CD14-positive monocyte (primary cell): ENCODE measurements at regions not wholly inside any gene's neighbourhood (a gene's known extent, or its start where the extent isn't known, plus 50 kb on each side); places are given as distances from the start of the nearest gene placed in this dataset.

Source experiments
- DNase-seq, 3 donors: peaks; one replicate each; pipeline ENCODE4 v3.0.0-alpha.2; 2011 to 2022
- H2AFZ ChIP-seq: 2 replicates; pipeline ENCODE4 v1.6.0; 2012; ENCODE audit warnings: mild to moderate bottlenecking, low read depth, low read length, inconsistent platforms; ENCODE audit not compliant: insufficient read depth, poor library complexity, severe bottlenecking
- H3K27ac ChIP-seq, 2 donors: 1 replicate in 1 of 2; 2 replicates in 1 of 2; pipeline ENCODE4 v1.5.1; 2012 to 2013; ENCODE audit warnings: low read length in 2 of 2, control low read depth in 1 of 2, inconsistent platforms in 1 of 2, low read depth in 1 of 2, mild to moderate bottlenecking in 1 of 2
- H3K27me3 ChIP-seq, 2 donors: one replicate each; pipeline versions ENCODE4 v1.6.0 to v1.6.1; 2011 to 2013; ENCODE audit warnings: low read length in 2 of 2; ENCODE audit not compliant: control insufficient read depth in 2 of 2, insufficient read depth in 2 of 2
- H3K36me3 ChIP-seq, 2 donors: replicated peaks in 1 of 2; 1 replicate in 1 of 2; 2 replicates in 1 of 2; pipeline versions ENCODE4 v1.5.1 to v1.6.1; 2012 to 2013; ENCODE audit warnings: low read length in 2 of 2, control low read depth in 1 of 2, inconsistent platforms in 1 of 2, mild to moderate bottlenecking in 1 of 2; ENCODE audit not compliant: insufficient read depth in 2 of 2, control insufficient read depth in 1 of 2
- H3K4me1 ChIP-seq, 2 donors: 1 replicate in 1 of 2; 2 replicates in 1 of 2; pipeline versions ENCODE4 v1.5.1 to v1.6.1; 2012 to 2013; ENCODE audit warnings: low read length in 2 of 2, control low read depth in 1 of 2, inconsistent platforms in 1 of 2, mild to moderate bottlenecking in 1 of 2, moderate library complexity in 1 of 2; ENCODE audit not compliant: insufficient read depth in 2 of 2, control insufficient read depth in 1 of 2
- H3K4me2 ChIP-seq: replicated peaks from 2 replicates; pipeline ENCODE3; 2012; ENCODE audit warnings: low read length, moderate library complexity, mild to moderate bottlenecking; ENCODE audit not compliant: poor library complexity, severe bottlenecking; ENCODE audit errors: extremely low read depth
- H3K4me3 ChIP-seq, 3 experiments: fragments of 200-600 bp in 1 of 3; sonication (generic) in 1 of 3; replicated peaks in 1 of 3; 1 replicate in 2 of 3; 2 replicates in 1 of 3; pipeline ENCODE4 v1.5.1; 2011 to 2013; ENCODE audit warnings: low read length in 3 of 3, mild to moderate bottlenecking in 3 of 3, control low read depth in 2 of 3, low read depth in 2 of 3, inconsistent platforms in 1 of 3, moderate library complexity in 1 of 3
- H3K79me2 ChIP-seq: 2 replicates; pipeline ENCODE4 v1.6.0; 2012; ENCODE audit warnings: mild to moderate bottlenecking, control low read depth, inconsistent platforms, low read length, moderate library complexity; ENCODE audit not compliant: insufficient read depth
- H3K9ac ChIP-seq: 2 replicates; pipeline ENCODE4 v1.6.0; 2017; ENCODE audit warnings: low read length, mild to moderate bottlenecking; ENCODE audit not compliant: insufficient read depth, poor library complexity, severe bottlenecking
- H3K9me3 ChIP-seq, 2 donors: replicated peaks in 1 of 2; 1 replicate in 1 of 2; 2 replicates in 1 of 2; pipeline versions ENCODE4 v1.5.1 to v1.6.1; 2012 to 2013; ENCODE audit warnings: low read length in 2 of 2, control low read depth in 1 of 2; ENCODE audit not compliant: control insufficient read depth in 1 of 2, insufficient read depth in 1 of 2
- H4K20me1 ChIP-seq: 2 replicates; pipeline ENCODE4 v1.6.0; 2012; ENCODE audit warnings: mild to moderate bottlenecking, low read length, control low read depth, moderate library complexity; ENCODE audit not compliant: insufficient read depth
- H3K27ac Mint-ChIP-seq, 7 donors: one replicate each; pipeline ENCODE4 v1.8.0; 2020; ENCODE audit warnings: mild to moderate bottlenecking in 7 of 7, mixed read lengths in 7 of 7, moderate library complexity in 6 of 7, inconsistent platforms in 2 of 7
- H3K27me3 Mint-ChIP-seq, 3 donors: one replicate each; pipeline ENCODE4 v1.8.0; 2021 to 2022; ENCODE audit warnings: low read depth in 3 of 3, mild to moderate bottlenecking in 3 of 3, mixed read lengths in 3 of 3, moderate library complexity in 3 of 3, inconsistent platforms in 1 of 3
- H3K36me3 Mint-ChIP-seq, 2 donors: one replicate each; pipeline ENCODE4 v1.8.0; 2020; ENCODE audit warnings: mixed read lengths in 2 of 2, inconsistent platforms in 1 of 2, mild to moderate bottlenecking in 1 of 2
- H3K4me1 Mint-ChIP-seq: one replicate; pipeline ENCODE4 v1.8.0; 2020; ENCODE audit warnings: mild to moderate bottlenecking, mixed read lengths
- H3K4me3 Mint-ChIP-seq, 2 donors: one replicate each; pipeline ENCODE4 v1.8.0; 2020; ENCODE audit warnings: mild to moderate bottlenecking in 2 of 2, mixed read lengths in 2 of 2, moderate library complexity in 1 of 2
- H3K9me3 Mint-ChIP-seq, 7 donors: one replicate each; pipeline ENCODE4 v1.8.0; 2020 to 2022; ENCODE audit warnings: mixed read lengths in 7 of 7, mild to moderate bottlenecking in 6 of 7, moderate library complexity in 6 of 7, inconsistent platforms in 2 of 7
- WGBS: methylation state at CpG from one replicate; pipeline ENCODE4 v1.1.5; 2013; ENCODE audit warnings: missing lambda C conversion rate; ENCODE audit not compliant: insufficient coverage; 5-methylcytosine and 5-hydroxymethylcytosine counted together
- intact Hi-C, 2 donors: fragments of 100-400 bp; cut with micrococcal nuclease; formaldehyde crosslinking; loops; one replicate each; pipeline versions ENCODE4 v1.15.0 to v1.15.1; 2023
- TF ChIP-seq, protein P1 (sequence below): fragments of 200-600 bp; IDR thresholded peaks from one replicate; pipeline ENCODE4 v1.8.0; 2022; ENCODE audit warnings: antibody characterized with exemption, mild to moderate bottlenecking

DNA sequence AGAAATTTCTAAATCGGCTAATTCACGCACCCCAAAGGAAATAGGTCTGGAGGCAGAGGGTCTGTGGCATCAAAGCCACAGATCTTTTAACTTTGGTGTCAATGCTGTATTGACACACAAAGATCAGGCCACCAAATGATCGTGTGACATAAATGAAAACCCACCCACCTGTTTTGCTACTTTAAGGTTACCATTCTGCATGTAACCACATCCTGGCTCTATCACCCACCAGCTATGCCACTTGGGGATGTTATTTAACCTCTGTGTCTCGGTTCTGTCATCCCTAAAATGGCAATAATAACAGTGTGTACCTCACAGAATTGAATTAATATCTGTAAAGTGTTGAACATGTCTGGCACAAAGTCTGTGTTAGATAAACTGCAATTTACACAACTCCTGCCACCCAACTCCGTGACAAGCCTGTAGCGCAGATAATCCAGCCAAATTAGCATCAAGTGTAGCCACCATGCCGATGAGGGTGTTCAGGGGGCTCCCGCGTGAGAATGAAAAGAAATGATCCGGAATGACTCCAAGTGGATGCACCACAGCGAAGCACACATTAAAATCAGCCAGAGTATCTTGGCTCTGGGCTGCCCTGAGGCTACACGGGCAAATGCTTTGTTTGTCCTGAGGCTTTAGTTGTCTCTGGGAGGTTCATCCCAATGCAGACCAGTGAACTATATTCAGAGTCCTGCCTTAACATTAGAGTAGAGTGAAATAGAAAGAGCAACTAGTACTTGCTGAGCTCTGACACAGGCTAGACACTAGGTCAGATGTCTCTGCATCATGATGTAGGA, 158.4 kb upstream of the NEBL start:
- Mint-ChIP-seq H3K9me3 (peaks cover 2 to 22% (median 8%) of the 10 kb centered on the region in 7 donors), H3K4me3 (no peak overlapping the region), H3K27ac (no peak overlapping the region), H3K27me3 (peaks cover 0 to 4% (median 0%) of the 10 kb centered on the region in 3 donors), H3K36me3 (no peaks in the 10 kb centered on the region), H3K4me1 (no peaks in the 10 kb centered on the region)
- 94% methylated on average over 7 of the region's 12 CpGs for WGBS
- Histone ChIP-seq H4K20me1 (no peaks in the 10 kb centered on the region), H3K27ac (no peak overlapping the region), H3K27me3 (no peaks in the 10 kb centered on the region), H3K4me1 (no peaks in the 10 kb centered on the region), H3K36me3 (no peaks in the 10 kb centered on the region), H2AFZ (no peak overlapping the region), H3K4me3 (no peak overlapping the region), H3K9ac (no peak overlapping the region), H3K79me2 (no peaks in the 10 kb centered on the region), H3K4me2 (no peak overlapping the region), H3K9me3 (peaks cover 0 to 11% of the 10 kb centered on the region in 2 donors)
- no peak for DNase-seq
- intact Hi-C loops: no loop called here
- TF ChIP-seq, protein P1, sequence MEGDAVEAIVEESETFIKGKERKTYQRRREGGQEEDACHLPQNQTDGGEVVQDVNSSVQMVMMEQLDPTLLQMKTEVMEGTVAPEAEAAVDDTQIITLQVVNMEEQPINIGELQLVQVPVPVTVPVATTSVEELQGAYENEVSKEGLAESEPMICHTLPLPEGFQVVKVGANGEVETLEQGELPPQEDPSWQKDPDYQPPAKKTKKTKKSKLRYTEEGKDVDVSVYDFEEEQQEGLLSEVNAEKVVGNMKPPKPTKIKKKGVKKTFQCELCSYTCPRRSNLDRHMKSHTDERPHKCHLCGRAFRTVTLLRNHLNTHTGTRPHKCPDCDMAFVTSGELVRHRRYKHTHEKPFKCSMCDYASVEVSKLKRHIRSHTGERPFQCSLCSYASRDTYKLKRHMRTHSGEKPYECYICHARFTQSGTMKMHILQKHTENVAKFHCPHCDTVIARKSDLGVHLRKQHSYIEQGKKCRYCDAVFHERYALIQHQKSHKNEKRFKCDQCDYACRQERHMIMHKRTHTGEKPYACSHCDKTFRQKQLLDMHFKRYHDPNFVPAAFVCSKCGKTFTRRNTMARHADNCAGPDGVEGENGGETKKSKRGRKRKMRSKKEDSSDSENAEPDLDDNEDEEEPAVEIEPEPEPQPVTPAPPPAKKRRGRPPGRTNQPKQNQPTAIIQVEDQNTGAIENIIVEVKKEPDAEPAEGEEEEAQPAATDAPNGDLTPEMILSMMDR: no peak

DNA sequence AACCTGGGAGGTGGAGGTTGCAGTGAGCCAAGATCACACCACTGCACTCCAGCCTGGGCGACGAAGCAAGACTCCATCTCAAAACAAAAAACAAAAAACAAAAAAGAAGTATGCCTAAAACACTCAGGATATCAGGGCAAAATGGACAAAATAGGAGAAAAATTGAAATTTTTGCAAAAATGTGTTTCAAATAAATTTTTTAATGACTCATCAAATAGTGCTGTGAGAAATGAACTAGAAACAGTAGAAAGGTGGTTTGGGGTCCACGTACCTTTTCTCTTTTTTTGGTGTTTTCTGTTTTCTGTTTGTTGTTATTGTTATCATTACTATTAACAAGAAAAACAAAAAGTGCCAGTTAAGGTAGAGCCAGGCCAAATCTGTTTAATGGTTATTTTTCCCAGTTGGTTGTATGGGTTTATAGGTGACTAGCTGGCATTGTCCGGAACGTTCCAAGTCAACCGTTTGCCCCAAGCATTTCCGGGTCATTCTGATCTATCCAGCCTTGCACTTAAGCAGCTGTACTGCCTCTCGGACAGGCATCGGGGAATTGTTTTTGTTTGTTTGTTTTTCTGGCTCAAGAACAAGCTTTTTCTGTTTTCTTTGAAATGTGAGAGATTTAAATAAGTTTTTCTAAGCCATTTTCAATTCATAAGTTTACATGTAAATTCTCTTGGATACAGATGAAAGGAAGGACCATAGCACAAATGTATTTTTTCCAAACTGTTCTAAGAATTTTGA, 157.0 kb upstream of the NEBL start:
- no peaks in the 10 kb centered on the region for H3K36me3 Mint-ChIP-seq
- H3K9me3 Mint-ChIP-seq: peaks cover 4 to 20% (median 8%) of the 10 kb centered on the region in 7 donors
- WGBS: 100% methylated on average over 1 of the region's 9 CpGs
- TF ChIP-seq, protein P1: no peak
- no peaks in the 10 kb centered on the region for H3K27me3 ChIP-seq
- H3K4me1 Mint-ChIP-seq: no peaks in the 10 kb centered on the region
- peaks cover 0 to 10% of the 10 kb centered on the region in 2 donors for H3K9me3 ChIP-seq
- no peaks in the 10 kb centered on the region for H3K36me3 ChIP-seq
- DNase-seq: no peak
- no peak overlapping the region for H3K27ac Mint-ChIP-seq
- peaks cover 0 to 4% (median 0%) of the 10 kb centered on the region in 3 donors for H3K27me3 Mint-ChIP-seq
- no peak overlapping the region for H2AFZ ChIP-seq
- no peak overlapping the region for H3K27ac ChIP-seq
- no peak overlapping the region for H3K9ac ChIP-seq
- no peak overlapping the region for H3K4me2 ChIP-seq
- no peak overlapping the region for H3K4me3 ChIP-seq
- no peaks in the 10 kb centered on the region for H3K4me1 ChIP-seq
- no peaks in the 10 kb centered on the region for H3K79me2 ChIP-seq
- H4K20me1 ChIP-seq: no peaks in the 10 kb centered on the region
- no peak overlapping the region for H3K4me3 Mint-ChIP-seq
- intact Hi-C loops: no loop called here
